Activated B cell treated with CpG ODN at 0.5 μM for 24 hours (primary cell): ENCODE measurements at regions not wholly inside any gene's neighbourhood (a gene's known extent, or its start where the extent isn't known, plus 50 kb on each side); places are given as distances from the start of the nearest gene placed in this dataset.

Experiments used
- ATAC-seq: fragments of 200-7000 bp; cut with Tn5 transposase; one replicate; pipeline ENCODE4 v1.10.0; 2021; ENCODE audit warnings: low read depth, mild to moderate bottlenecking, moderate library complexity
- CTCF ChIA-PET: fragments of 350-600 bp; sonication (Branson Sonifier 250); formaldehyde crosslinking; loops from one replicate; lab custom pipeline; 2021; ENCODE audit warnings: antibody characterized with exemption; lab: Charles Lee
- POLR2A ChIA-PET: fragments of 350-600 bp; sonication (Branson Sonifier 250); formaldehyde crosslinking; loops from one replicate; lab custom pipeline; 2021; ENCODE audit warnings: antibody characterized with exemption; lab: Charles Lee
- DNase-seq: peaks from one replicate; pipeline ENCODE4 v3.0.0; 2022
- H3K27ac Mint-ChIP-seq: one replicate; pipeline ENCODE4 v1.8.0; 2020; ENCODE audit warnings: mixed read lengths
- H3K27me3 Mint-ChIP-seq: one replicate; pipeline ENCODE4 v1.8.0; 2021; ENCODE audit warnings: mixed read lengths
- H3K36me3 Mint-ChIP-seq: one replicate; pipeline ENCODE4 v1.8.0; 2021; ENCODE audit warnings: low read depth, mixed read lengths
- H3K4me1 Mint-ChIP-seq: one replicate; pipeline ENCODE4 v1.8.0; 2021; ENCODE audit warnings: mixed read lengths
- H3K4me3 Mint-ChIP-seq: one replicate; pipeline ENCODE4 v1.8.0; 2020; ENCODE audit warnings: mild to moderate bottlenecking, mixed read lengths
- H3K9me3 Mint-ChIP-seq: one replicate; pipeline ENCODE4 v1.8.0; 2020; ENCODE audit warnings: mixed read lengths
- CTCF ChIP-seq: fragments of 200-600 bp; IDR thresholded peaks from one replicate; pipeline ENCODE4 v1.8.0; 2022; ENCODE audit warnings: antibody characterized with exemption, mild to moderate bottlenecking
- intact Hi-C: fragments of 100-400 bp; cut with micrococcal nuclease; formaldehyde crosslinking; loops from one replicate; pipeline ENCODE4 v1.15.1; 2024

- no peaks in the 10 kb centered on the region for H3K27me3 Mint-ChIP-seq
- ChIA-PET CTCF (no interaction called here), POLR2A (no interaction called here)
- no peak overlapping the region for H3K4me3 Mint-ChIP-seq
- no peaks in the 10 kb centered on the region for H3K9me3 Mint-ChIP-seq
- no peaks in the 10 kb centered on the region for H3K4me1 Mint-ChIP-seq
- TF ChIP-seq CTCF: no peak
- ATAC-seq (no peak), DNase-seq (no peak)
- H3K27ac Mint-ChIP-seq: no peak overlapping the region
- H3K36me3 Mint-ChIP-seq: no peaks in the 10 kb centered on the region
- intact Hi-C loops: no loop called here
Observed at GRCh38 chr21:31397030-31397429, 53.0 kb upstream of the TIAM1 start.

GRCh38 chr21:31396399-31396798, 52.3 kb upstream of the TIAM1 start:
- Mint-ChIP-seq H3K4me1 (no peaks in the 10 kb centered on the region), H3K27ac (no peak overlapping the region)
- POLR2A ChIA-PET: no interaction called here

GRCh38 chr21:31395791-31396190, 51.7 kb upstream of the TIAM1 start:
- ChIA-PET CTCF (no interaction called here), POLR2A (no interaction called here)
- H3K36me3 Mint-ChIP-seq: no peaks in the 10 kb centered on the region
- DNase-seq (no peak), ATAC-seq (no peak)
- no peaks in the 10 kb centered on the region for H3K27me3 Mint-ChIP-seq
- no peak overlapping the region for H3K27ac Mint-ChIP-seq
- no peak for TF ChIP-seq CTCF
- no peak overlapping the region for H3K4me3 Mint-ChIP-seq
- H3K9me3 Mint-ChIP-seq: no peaks in the 10 kb centered on the region
- intact Hi-C loops: no loop called here
- no peaks in the 10 kb centered on the region for H3K4me1 Mint-ChIP-seq

More at GRCh38 chr21:31396399-31396798, 52.3 kb upstream of the TIAM1 start:
- no peak for TF ChIP-seq CTCF
- intact Hi-C loops: no loop called here
- DNase-seq (no peak), ATAC-seq (no peak)
- Mint-ChIP-seq H3K36me3 (no peaks in the 10 kb centered on the region), H3K27me3 (no peaks in the 10 kb centered on the region), H3K4me3 (no peak overlapping the region), H3K9me3 (no peaks in the 10 kb centered on the region)
- CTCF ChIA-PET: no interaction called here

GRCh38 chr21:31395268-31395667, 51.2 kb upstream of the TIAM1 start:
- Mint-ChIP-seq H3K27ac (no peak overlapping the region), H3K4me3 (no peak overlapping the region), H3K9me3 (no peaks in the 10 kb centered on the region), H3K4me1 (no peaks in the 10 kb centered on the region), H3K36me3 (no peaks in the 10 kb centered on the region), H3K27me3 (no peaks in the 10 kb centered on the region)
- TF ChIP-seq CTCF: no peak
- intact Hi-C loops: no loop called here
- DNase-seq: no peak
- CTCF ChIA-PET: no interaction called here
- POLR2A ChIA-PET: no interaction called here
- ATAC-seq: no peak

GRCh38 chr21:31394309-31394708, 50.2 kb upstream of the TIAM1 start:
- ChIA-PET POLR2A (no interaction called here), CTCF (no interaction called here)
- ATAC-seq: no peak
- Mint-ChIP-seq H3K4me1 (no peaks in the 10 kb centered on the region), H3K27me3 (no peaks in the 10 kb centered on the region), H3K36me3 (no peaks in the 10 kb centered on the region), H3K27ac (no peak overlapping the region), H3K9me3 (no peaks in the 10 kb centered on the region), H3K4me3 (no peak overlapping the region)
- no peak for TF ChIP-seq CTCF
- DNase-seq: no peak
- intact Hi-C loops: no loop called here
